GM12865 (cell line): ENCODE measurements at regions not wholly inside any gene's neighbourhood (a gene's known extent, or its start where the extent isn't known, plus 50 kb on each side); places are given as distances from the start of the nearest gene placed in this dataset.

ENCODE experiments used
- DNase-seq: peaks from one replicate; pipeline ENCODE4 v3.0.0; 2010; ENCODE audit warnings: low read depth
- H3K4me3 ChIP-seq: 2 replicates; pipeline ENCODE4 v1.5.1; 2011; ENCODE audit warnings: mild to moderate bottlenecking, low read depth, low read length, control low read depth
- TF ChIP-seq, protein P1 (sequence below): IDR thresholded peaks from 2 replicates; pipeline ENCODE4 v1.5.1; 2011; ENCODE audit warnings: low read length, control low read depth, low read depth, inconsistent platforms; ENCODE audit not compliant: insufficient read depth; ENCODE audit errors: missing control alignments

DNA sequence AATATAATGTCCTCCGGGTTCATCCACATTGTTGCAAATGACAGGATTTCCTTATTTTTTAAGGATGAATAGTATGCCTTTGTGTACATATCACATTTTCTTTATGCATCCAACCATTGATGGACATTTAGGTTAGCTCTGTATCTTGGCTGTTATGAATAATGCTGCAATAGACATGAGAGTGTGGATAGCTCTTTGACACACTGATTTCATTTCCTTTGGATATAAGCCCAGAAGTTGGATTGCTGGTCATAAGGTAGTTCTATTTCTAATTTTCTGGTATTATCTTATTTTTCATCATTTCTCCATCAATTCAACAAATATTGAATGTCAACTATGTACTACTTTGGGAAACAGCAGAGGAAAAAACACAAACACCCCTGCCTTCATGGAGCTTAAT is 423.3 kb downstream of the MTX2 start:
- TF ChIP-seq, protein P1, sequence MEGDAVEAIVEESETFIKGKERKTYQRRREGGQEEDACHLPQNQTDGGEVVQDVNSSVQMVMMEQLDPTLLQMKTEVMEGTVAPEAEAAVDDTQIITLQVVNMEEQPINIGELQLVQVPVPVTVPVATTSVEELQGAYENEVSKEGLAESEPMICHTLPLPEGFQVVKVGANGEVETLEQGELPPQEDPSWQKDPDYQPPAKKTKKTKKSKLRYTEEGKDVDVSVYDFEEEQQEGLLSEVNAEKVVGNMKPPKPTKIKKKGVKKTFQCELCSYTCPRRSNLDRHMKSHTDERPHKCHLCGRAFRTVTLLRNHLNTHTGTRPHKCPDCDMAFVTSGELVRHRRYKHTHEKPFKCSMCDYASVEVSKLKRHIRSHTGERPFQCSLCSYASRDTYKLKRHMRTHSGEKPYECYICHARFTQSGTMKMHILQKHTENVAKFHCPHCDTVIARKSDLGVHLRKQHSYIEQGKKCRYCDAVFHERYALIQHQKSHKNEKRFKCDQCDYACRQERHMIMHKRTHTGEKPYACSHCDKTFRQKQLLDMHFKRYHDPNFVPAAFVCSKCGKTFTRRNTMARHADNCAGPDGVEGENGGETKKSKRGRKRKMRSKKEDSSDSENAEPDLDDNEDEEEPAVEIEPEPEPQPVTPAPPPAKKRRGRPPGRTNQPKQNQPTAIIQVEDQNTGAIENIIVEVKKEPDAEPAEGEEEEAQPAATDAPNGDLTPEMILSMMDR = no peak
- DNase-seq = no peak
- H3K4me3 ChIP-seq = no peak overlapping the region

DNA sequence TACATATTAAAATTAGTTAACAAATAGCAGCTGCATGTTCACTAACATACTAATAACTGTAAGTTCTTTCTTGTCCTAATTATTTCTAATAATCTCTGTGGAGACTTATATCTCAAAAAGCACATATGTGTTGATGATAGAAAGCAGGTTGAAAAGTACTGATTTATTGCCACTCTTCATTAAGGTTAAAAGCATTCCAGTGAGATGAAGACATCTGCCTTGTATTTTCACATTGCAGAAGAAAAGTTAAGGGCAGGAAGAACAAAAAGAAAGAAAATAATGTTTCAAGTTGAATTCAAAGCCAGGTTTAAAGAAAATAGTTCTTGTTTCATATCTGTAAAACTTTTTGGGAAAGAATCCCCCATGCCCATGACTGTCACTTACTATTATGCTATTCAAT is 429.9 kb downstream of the MTX2 start:
- TF ChIP-seq, protein P1 = no peak

DNA sequence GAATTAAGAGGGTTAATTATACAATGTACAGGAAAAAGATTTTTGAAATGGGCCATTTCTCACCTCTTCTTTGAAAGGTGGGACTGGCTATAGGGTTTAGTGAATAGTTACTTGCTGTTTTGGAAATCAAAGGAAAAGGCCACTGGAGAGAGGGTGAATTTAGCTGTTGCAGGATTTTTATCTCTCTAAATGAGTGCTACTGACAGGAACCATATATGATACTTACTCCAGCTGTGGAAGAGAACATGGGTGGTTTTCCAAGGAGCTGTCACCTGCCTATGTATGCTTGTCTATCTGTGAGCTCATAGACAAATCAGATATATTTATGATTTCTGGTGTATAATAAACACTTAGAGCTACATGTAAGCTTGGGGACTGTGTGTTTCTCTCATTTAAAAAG is 430.4 kb downstream of the MTX2 start:
- DNase-seq = no peak
- TF ChIP-seq, protein P1 = no peak
- H3K4me3 ChIP-seq = no peak overlapping the region

More for the DNA sequence above, 429.9 kb downstream of the MTX2 start:
- DNase-seq = no peak
- H3K4me3 ChIP-seq = no peak overlapping the region

DNA sequence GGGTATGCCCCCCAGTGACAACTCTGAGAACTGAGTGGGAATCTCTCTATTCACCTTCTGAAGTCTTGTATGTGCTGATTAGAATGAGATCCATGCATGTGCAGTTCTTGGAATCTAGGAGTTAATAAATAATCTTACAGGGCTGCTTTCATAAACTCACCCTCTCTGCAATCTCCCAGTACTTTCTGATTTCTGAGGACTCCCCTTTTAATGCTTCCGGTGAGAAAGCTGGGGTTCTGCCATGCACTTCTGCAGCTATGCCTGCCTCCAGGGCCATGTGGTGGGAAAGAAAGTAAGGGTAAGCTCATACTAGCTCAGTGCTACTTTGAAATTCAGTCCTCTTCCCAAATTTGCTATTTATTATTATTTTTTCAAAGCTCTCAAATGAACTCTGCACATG is 432.9 kb downstream of the MTX2 start:
- DNase-seq = no peak
- TF ChIP-seq, protein P1 = no peak
- H3K4me3 ChIP-seq = no peak overlapping the region

DNA sequence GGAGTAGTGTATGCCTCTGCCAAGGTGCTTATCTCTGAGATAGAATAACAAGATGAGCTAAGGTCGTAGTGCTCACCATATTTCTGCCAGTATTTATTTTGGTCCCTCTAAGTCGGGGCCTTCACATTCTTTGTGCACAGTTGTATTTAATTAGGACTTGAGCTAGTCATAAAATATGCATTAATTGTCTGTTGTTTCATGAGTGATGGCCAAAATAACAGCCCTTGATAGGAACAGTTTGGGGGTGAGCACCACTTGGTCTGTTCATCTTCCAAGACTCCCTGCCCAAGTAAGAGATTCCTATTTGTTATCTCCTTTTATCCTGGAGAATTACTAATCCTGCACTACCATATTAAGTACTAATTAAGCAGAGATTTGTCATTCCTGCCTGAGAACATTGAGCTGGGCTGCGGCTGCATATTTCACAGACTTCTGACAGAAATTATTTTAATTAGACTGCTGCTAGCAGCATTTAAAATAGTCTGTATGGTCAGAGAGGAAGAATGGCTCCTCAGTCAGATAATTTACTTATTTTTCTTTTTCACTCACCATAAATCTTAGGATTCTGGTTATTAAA is 435.1 kb downstream of the MTX2 start:
- H3K4me3 ChIP-seq = no peak overlapping the region
- TF ChIP-seq, protein P1 = no peak
- no peak for DNase-seq

DNA sequence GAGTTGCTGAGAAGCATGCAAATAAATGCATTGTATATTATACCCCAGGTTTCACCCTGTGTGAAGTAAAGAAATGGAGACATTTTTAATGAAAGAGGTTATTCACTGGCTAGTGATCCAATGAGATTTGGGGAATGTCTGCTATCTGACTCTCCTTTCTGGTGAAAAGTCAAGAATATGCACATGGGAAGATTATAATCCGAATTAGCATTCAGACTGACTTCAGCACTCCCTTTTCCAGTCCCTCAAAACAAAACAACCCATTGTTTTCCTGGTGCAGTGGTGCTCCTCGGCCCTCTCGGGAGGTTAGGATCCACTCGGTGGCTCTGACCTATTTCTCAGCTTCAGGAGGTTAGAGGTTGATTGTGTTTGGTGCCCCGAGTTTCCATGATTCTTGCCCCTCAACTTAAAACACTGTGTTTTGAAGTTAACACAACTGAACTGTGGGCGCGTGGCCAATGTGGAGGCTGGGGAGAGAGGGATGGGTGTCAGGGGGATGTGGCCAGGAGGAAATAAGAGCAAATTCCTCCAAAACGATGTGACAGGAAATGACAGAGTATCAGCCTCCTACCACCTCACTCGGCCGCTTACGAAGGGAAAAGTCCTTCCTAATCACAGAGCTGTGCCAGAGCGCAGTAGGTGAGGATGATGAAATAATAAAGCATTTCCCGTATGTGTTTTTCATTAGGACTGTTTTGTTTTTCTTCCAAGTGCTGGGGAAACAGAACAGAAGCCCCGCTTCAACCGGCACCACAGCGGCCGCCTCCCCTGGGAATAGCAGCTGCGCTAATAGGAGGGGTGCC is 440.1 kb downstream of the MTX2 start:
- DNase-seq = no peak
- TF ChIP-seq, protein P1 = no peak

More for the DNA sequence above, 440.1 kb downstream of the MTX2 start:
- no peak overlapping the region for H3K4me3 ChIP-seq
